MM.1S (cell line): ENCODE measurements at regions not wholly inside any gene's neighbourhood (a gene's known extent, or its start where the extent isn't known, plus 50 kb on each side); places are given as distances from the start of the nearest gene placed in this dataset.

Experiments
- DNase-seq: peaks from one replicate; pipeline ENCODE4 v3.0.0-alpha.2; 2015
- H2AFZ ChIP-seq: fragments of 300-600 bp; sonication (generic); 2 replicates; pipeline ENCODE4 v1.6.0; 2016; ENCODE audit warnings: antibody characterized with exemption, low read length
- H3F3A ChIP-seq: fragments of 300-600 bp; sonication (generic); 2 replicates; pipeline ENCODE4 v1.6.1; 2016; ENCODE audit warnings: mild to moderate bottlenecking, antibody characterized with exemption, low read length, moderate library complexity, mixed read lengths; ENCODE audit not compliant: insufficient read depth
- H3K27ac ChIP-seq: fragments of 300-600 bp; sonication (generic); 2 replicates; pipeline ENCODE4 v1.5.1; 2016; ENCODE audit warnings: mild to moderate bottlenecking, low read length
- H3K27me3 ChIP-seq: fragments of 300-600 bp; sonication (generic); replicated peaks from 2 replicates; pipeline ENCODE4 v1.6.0; 2016; ENCODE audit warnings: low read length; ENCODE audit not compliant: insufficient read depth
- H3K36me3 ChIP-seq: fragments of 300-600 bp; sonication (generic); replicated peaks from 2 replicates; pipeline ENCODE4 v1.6.1; 2016; ENCODE audit warnings: mild to moderate bottlenecking, low read length, mixed read lengths; ENCODE audit not compliant: insufficient read depth
- H3K4me1 ChIP-seq: fragments of 300-600 bp; sonication (generic); 2 replicates; pipeline ENCODE4 v1.6.1; 2016; ENCODE audit warnings: low read length, mixed read lengths
- H3K4me2 ChIP-seq: fragments of 300-600 bp; sonication (generic); 2 replicates; pipeline ENCODE4 v1.6.0; 2016; ENCODE audit warnings: low read depth, low read length
- H3K4me3 ChIP-seq: fragments of 300-600 bp; sonication (generic); 2 replicates; pipeline ENCODE4 v1.5.1; 2016; ENCODE audit warnings: low read length, mixed read lengths
- H3K79me2 ChIP-seq: fragments of 300-600 bp; sonication (generic); 2 replicates; pipeline ENCODE4 v1.6.1; 2016; ENCODE audit warnings: mixed run types, low read length, mixed read lengths
- H3K9ac ChIP-seq: fragments of 300-600 bp; sonication (generic); 2 replicates; pipeline ENCODE4 v1.6.1; 2016; ENCODE audit warnings: low read length, mixed read lengths
- H3K9me2 ChIP-seq: fragments of 300-600 bp; sonication (generic); replicated peaks from 2 replicates; pipeline ENCODE4 v1.6.1; 2016; ENCODE audit warnings: mild to moderate bottlenecking, low read length, mixed read lengths; ENCODE audit not compliant: insufficient read depth
- H3K9me3 ChIP-seq: fragments of 300-600 bp; sonication (generic); replicated peaks from 2 replicates; pipeline ENCODE4 v1.6.1; 2016; ENCODE audit warnings: mild to moderate bottlenecking, low read length, mixed read lengths; ENCODE audit not compliant: insufficient read depth
- H4K20me1 ChIP-seq: fragments of 300-600 bp; sonication (generic); 2 replicates; pipeline ENCODE4 v1.6.1; 2016; ENCODE audit warnings: mild to moderate bottlenecking, low read length, moderate library complexity, mixed read lengths; ENCODE audit not compliant: insufficient read depth
- EZH2 ChIP-seq: fragments of 300-600 bp; sonication (generic); optimal IDR thresholded peaks from 2 replicates; pipeline ENCODE3; 2017; ENCODE audit warnings: low read depth, mild to moderate bottlenecking, antibody characterized with exemption, low read length, mixed read lengths
- EZH2phosphoT487 ChIP-seq: fragments of 300-600 bp; sonication (generic); IDR thresholded peaks from 2 replicates; pipeline ENCODE4 v1.6.1; 2018; ENCODE audit warnings: antibody characterized with exemption, low read length
- TF ChIP-seq, protein P1 (sequence below): fragments of 300-600 bp; sonication (generic); IDR thresholded peaks from 2 replicates; pipeline ENCODE4 v1.5.1; 2016; ENCODE audit warnings: antibody characterized with exemption, low read length, mixed read lengths

DNA sequence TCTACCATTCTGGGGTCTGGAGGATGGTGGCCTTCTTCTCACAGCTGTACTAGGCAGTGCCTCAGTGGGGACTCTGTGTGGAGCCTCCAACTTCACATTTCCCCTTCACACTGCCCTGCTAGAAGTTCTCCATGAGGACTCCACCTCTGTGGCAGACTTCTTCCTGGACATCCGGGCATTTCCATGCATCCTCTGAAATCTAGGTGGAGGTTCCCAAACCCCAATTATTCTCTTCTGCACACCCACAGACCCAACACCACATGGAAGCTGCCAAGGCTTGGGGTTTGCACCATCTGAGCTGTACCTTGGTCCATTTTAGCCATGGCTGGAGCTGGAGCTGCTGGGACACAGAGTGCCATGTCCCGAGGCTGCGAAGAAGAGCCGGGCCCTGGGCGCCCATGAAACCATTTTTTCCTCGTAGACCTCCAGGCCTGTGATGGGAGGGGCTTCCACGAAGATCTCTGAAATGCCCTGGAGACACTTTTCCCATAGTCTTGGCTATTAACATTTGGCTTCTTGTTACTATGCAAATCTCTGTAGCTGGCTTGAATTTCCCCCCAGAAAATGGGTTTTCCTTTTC lies 170.5 kb downstream of the FOXD2 start:
- no peaks in the 10 kb centered on the region for H3K36me3 ChIP-seq
- H3K4me1 ChIP-seq = no peaks in the 10 kb centered on the region
- no peaks in the 10 kb centered on the region for H3K79me2 ChIP-seq
- no peak overlapping the region for H3K4me2 ChIP-seq
- no peak overlapping the region for H3K27ac ChIP-seq
- no peaks in the 10 kb centered on the region for H3K27me3 ChIP-seq
- no peak overlapping the region for H2AFZ ChIP-seq
- no peak for DNase-seq
- no peak overlapping the region for H3K9ac ChIP-seq
- no peaks in the 10 kb centered on the region for H3K9me2 ChIP-seq
- TF ChIP-seq, protein P1, sequence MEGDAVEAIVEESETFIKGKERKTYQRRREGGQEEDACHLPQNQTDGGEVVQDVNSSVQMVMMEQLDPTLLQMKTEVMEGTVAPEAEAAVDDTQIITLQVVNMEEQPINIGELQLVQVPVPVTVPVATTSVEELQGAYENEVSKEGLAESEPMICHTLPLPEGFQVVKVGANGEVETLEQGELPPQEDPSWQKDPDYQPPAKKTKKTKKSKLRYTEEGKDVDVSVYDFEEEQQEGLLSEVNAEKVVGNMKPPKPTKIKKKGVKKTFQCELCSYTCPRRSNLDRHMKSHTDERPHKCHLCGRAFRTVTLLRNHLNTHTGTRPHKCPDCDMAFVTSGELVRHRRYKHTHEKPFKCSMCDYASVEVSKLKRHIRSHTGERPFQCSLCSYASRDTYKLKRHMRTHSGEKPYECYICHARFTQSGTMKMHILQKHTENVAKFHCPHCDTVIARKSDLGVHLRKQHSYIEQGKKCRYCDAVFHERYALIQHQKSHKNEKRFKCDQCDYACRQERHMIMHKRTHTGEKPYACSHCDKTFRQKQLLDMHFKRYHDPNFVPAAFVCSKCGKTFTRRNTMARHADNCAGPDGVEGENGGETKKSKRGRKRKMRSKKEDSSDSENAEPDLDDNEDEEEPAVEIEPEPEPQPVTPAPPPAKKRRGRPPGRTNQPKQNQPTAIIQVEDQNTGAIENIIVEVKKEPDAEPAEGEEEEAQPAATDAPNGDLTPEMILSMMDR = no peak
- TF ChIP-seq EZH2 (no peak), EZH2phosphoT487 (no peak)
- no peaks in the 10 kb centered on the region for H4K20me1 ChIP-seq
- no peaks in the 10 kb centered on the region for H3K9me3 ChIP-seq
- no peaks in the 10 kb centered on the region for H3F3A ChIP-seq
- H3K4me3 ChIP-seq = no peak overlapping the region

DNA sequence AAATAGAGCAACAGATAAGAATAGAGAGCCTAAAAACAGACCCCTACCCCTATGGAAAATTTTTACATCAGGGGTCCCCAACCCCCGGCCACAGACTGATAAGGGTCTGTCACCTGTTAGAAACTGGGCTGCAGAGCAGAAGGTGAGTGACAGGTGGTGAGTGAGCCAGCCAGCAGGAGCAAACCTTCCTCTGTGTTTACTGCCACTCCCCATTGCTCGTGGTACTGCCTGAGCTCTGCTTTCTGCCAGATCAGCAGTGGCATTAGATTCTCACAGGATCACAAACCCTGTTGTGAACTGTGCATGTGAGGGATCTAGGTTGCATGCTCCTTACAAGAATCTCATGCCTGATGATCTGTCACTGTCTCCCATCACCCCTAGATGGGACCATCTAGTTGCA lies 174.1 kb downstream of the FOXD2 start:
- Histone ChIP-seq H3K9me2 (no peaks in the 10 kb centered on the region), H3K9ac (no peak overlapping the region), H3K4me2 (no peak overlapping the region), H3K36me3 (no peaks in the 10 kb centered on the region), H4K20me1 (no peaks in the 10 kb centered on the region), H3K79me2 (no peaks in the 10 kb centered on the region), H3K4me3 (no peak overlapping the region), H3F3A (no peaks in the 10 kb centered on the region), H3K9me3 (no peaks in the 10 kb centered on the region), H2AFZ (no peak overlapping the region), H3K4me1 (no peaks in the 10 kb centered on the region), H3K27me3 (no peaks in the 10 kb centered on the region), H3K27ac (no peak overlapping the region)
- TF ChIP-seq, protein P1 = no peak
- no peak for TF ChIP-seq EZH2
- TF ChIP-seq EZH2phosphoT487 = no peak
- DNase-seq = no peak

DNA sequence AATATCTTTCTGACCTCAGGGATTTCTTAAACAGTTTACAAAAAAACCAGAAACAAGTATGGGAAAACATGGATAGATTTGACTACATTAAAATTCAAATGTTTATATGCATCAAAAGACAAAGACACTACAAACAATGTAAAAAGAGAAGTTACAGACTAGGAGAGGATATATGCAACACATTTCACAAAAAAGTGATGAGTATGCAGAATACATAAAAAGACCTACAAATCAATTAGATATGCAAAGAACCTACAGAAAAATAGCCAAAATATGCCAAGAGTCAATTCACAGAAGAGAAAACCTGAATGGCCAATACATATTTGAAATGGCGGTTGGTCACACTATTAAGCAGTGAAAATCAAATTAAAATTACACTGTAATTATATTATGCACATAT lies 175.0 kb downstream of the FOXD2 start:
- no peak for DNase-seq
- H3K9me2 ChIP-seq = no peaks in the 10 kb centered on the region
- H3F3A ChIP-seq = no peaks in the 10 kb centered on the region
- H4K20me1 ChIP-seq = no peaks in the 10 kb centered on the region
- no peaks in the 10 kb centered on the region for H3K4me1 ChIP-seq
- no peak overlapping the region for H3K27ac ChIP-seq
- no peaks in the 10 kb centered on the region for H3K36me3 ChIP-seq
- no peak overlapping the region for H3K4me3 ChIP-seq
- TF ChIP-seq EZH2phosphoT487 (no peak), EZH2 (no peak)
- TF ChIP-seq, protein P1 = no peak
- no peak overlapping the region for H3K9ac ChIP-seq
- H3K27me3 ChIP-seq = no peaks in the 10 kb centered on the region
- no peak overlapping the region for H2AFZ ChIP-seq
- H3K79me2 ChIP-seq = no peaks in the 10 kb centered on the region
- H3K9me3 ChIP-seq = no peaks in the 10 kb centered on the region
- no peak overlapping the region for H3K4me2 ChIP-seq
